ENCODE measurements at regions not wholly inside any gene's neighbourhood (a gene's known extent, or its start where the extent isn't known, plus 50 kb on each side); places are given as distances from the start of the nearest gene placed in this dataset.

DNA sequence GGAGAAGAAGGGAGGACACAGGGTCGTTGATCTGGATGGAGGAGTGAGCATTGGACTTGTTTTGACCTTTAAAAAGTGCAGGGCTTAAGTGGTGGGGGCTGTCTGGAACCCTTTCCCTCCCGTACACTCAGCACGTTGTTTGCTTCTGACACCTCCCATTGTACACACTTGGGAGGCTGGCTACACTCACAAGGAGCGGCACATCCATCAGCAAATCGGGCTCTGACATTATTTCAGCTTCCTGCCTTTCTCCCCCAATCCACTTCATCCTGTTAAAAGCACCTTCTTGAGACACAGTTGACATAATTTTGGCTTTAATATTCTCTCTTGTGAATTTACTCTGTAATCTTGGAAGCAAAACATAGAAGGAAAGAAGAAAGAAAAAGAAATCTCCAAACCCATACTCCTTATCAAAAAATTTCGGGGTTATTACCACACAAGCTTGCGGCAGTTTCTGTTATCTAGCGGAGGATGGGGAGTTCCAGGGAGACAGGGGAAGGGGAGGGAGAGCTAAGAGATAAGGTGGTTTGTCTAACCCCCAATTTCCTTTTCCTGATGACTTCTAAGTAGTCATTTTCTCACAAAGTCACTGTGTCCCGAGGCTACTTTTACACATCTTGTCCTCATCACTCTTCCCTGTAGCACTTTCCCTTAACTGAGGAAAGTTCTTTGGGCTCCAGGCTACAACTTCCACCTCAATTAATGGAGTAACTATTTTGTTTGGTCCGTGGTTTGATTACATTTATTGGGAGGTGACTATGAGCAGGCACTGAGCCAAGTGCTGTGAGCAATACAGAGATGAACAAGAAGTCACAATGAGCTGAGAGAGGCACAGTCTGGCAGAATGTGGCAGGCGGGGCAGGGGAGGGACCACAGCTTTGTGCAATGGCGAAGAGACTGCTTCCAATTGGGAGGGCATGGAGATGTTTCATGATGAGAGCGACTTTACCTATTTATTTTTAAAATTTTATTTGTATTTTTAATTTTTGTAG, 240.1 kb upstream of the MEX3C start:
- Histone ChIP-seq H2AFZ (ENCODE audit: control insufficient read depth, low read depth, low read length) (no peak overlapping the region), H3K4me2 (ENCODE audit: control insufficient read depth, insufficient read depth) (no peak overlapping the region), H3K9me3 (replicated peaks; ENCODE audit: control insufficient read depth, insufficient read depth, low read length) (no peaks in the 10 kb centered on the region), H3K27ac (ENCODE audit: control insufficient read depth, insufficient read depth) (no peak overlapping the region), H3K27me3 (replicated peaks in 1 of 2; ENCODE audit: control insufficient read depth in 2 of 2, insufficient read depth in 2 of 2, low read length in 1 of 2) (0 out of 4 replicates have a peak, but pooled peaks cover 0 to 6% of the 10 kb centered on the region in 2 experiments), H3K79me2 (ENCODE audit: control insufficient read depth, insufficient read depth, low read length) (no peaks in the 10 kb centered on the region), H4K20me1 (ENCODE audit: control insufficient read depth, insufficient read depth) (no peaks in the 10 kb centered on the region), H3K4me3 (no peak overlapping the region), H3K36me3 (ENCODE audit: control insufficient read depth in 2 of 2, insufficient read depth in 2 of 2, low read length in 1 of 2) (no peaks in the 10 kb centered on the region), H3K9ac (ENCODE audit: control insufficient read depth, insufficient read depth, low read length) (no peak overlapping the region), H3K4me1 (ENCODE audit: control insufficient read depth, insufficient read depth, low read length) (no peaks in the 10 kb centered on the region)
- RAD21 ChIA-PET (ENCODE audit: unreplicated experiment) = no interaction called here
- peak; percentile 64 for FAIRE-seq
- BruUV-seq (replicated peaks) = no TSS peak
- in situ Hi-C loops (cut with MboI) (no loop called here), intact Hi-C loops (cut with micrococcal nuclease; ENCODE audit: unreplicated experiment) (no loop called here)
- SMC1A ChIA-PET (ENCODE audit: uncharacterized antibody, unreplicated experiment) = interaction anchor here (1.5 kb wide), 1 partner anchor 10 kb away, joined by 5 read pairs; no protein-coding TSS in a partner anchor
- CTCF ChIA-PET = no interaction called here
- ATAC-seq = no peak
- no peak for DNase-seq (ENCODE audit: low read depth, low spot score)
- TF ChIP-seq BHLHE40 (IDR thresholded peaks at IDR 0.05; ENCODE audit: borderline replicate concordance in 1 of 2, low read depth in 2 of 2, low read length in 1 of 2) = no peak
- no peak for TF ChIP-seq POLR2AphosphoS5 (IDR thresholded peaks at IDR 0.05; ENCODE audit: low read length)
- TF ChIP-seq SMARCA5 (IDR thresholded peaks at IDR 0.05) = no peak
- TF ChIP-seq FOXM1 (IDR thresholded peaks at IDR 0.05; ENCODE audit: low read depth, low read length) = no peak
- no peak for TF ChIP-seq MEF2A (IDR thresholded peaks at IDR 0.05; ENCODE audit: insufficient read depth, low read depth, low read length)
- TF ChIP-seq RELA (IDR thresholded peaks at IDR 0.05; ENCODE audit: borderline replicate concordance, partially characterized antibody) = no peak
- no peak for TF ChIP-seq SMC3 (IDR thresholded peaks at IDR 0.05; ENCODE audit: borderline replicate concordance, low read length)
- TF ChIP-seq, protein P1, sequence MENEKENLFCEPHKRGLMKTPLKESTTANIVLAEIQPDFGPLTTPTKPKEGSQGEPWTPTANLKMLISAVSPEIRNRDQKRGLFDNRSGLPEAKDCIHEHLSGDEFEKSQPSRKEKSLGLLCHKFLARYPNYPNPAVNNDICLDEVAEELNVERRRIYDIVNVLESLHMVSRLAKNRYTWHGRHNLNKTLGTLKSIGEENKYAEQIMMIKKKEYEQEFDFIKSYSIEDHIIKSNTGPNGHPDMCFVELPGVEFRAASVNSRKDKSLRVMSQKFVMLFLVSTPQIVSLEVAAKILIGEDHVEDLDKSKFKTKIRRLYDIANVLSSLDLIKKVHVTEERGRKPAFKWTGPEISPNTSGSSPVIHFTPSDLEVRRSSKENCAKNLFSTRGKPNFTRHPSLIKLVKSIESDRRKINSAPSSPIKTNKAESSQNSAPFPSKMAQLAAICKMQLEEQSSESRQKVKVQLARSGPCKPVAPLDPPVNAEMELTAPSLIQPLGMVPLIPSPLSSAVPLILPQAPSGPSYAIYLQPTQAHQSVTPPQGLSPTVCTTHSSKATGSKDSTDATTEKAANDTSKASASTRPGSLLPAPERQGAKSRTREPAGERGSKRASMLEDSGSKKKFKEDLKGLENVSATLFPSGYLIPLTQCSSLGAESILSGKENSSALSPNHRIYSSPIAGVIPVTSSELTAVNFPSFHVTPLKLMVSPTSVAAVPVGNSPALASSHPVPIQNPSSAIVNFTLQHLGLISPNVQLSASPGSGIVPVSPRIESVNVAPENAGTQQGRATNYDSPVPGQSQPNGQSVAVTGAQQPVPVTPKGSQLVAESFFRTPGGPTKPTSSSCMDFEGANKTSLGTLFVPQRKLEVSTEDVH (IDR thresholded peaks at IDR 0.05; ENCODE audit: low read depth, partially characterized antibody) = no peak
- TF ChIP-seq, protein P2, sequence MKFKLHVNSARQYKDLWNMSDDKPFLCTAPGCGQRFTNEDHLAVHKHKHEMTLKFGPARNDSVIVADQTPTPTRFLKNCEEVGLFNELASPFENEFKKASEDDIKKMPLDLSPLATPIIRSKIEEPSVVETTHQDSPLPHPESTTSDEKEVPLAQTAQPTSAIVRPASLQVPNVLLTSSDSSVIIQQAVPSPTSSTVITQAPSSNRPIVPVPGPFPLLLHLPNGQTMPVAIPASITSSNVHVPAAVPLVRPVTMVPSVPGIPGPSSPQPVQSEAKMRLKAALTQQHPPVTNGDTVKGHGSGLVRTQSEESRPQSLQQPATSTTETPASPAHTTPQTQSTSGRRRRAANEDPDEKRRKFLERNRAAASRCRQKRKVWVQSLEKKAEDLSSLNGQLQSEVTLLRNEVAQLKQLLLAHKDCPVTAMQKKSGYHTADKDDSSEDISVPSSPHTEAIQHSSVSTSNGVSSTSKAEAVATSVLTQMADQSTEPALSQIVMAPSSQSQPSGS (IDR thresholded peaks at IDR 0.05; ENCODE audit: low read length) = no peak
- TF ChIP-seq NR2C2 (IDR thresholded peaks at IDR 0.05; ENCODE audit: borderline replicate concordance, control insufficient read depth, insufficient read length, low read depth) = no peak
- TF ChIP-seq RB1 (IDR thresholded peaks at IDR 0.05; ENCODE audit: borderline replicate concordance) = no peak
- TF ChIP-seq, protein P3, sequence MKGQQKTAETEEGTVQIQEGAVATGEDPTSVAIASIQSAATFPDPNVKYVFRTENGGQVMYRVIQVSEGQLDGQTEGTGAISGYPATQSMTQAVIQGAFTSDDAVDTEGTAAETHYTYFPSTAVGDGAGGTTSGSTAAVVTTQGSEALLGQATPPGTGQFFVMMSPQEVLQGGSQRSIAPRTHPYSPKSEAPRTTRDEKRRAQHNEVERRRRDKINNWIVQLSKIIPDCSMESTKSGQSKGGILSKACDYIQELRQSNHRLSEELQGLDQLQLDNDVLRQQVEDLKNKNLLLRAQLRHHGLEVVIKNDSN (IDR thresholded peaks at IDR 0.05; ENCODE audit: borderline replicate concordance, extremely low read length, insufficient read depth, low read depth, low read length) = no peak
- TF ChIP-seq, protein P4, sequence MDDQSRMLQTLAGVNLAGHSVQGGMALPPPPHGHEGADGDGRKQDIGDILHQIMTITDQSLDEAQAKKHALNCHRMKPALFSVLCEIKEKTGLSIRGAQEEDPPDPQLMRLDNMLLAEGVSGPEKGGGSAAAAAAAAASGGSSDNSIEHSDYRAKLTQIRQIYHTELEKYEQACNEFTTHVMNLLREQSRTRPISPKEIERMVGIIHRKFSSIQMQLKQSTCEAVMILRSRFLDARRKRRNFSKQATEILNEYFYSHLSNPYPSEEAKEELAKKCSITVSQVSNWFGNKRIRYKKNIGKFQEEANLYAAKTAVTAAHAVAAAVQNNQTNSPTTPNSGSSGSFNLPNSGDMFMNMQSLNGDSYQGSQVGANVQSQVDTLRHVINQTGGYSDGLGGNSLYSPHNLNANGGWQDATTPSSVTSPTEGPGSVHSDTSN (IDR thresholded peaks at IDR 0.05; ENCODE audit: insufficient replicate concordance, low read depth, low read length) = no peak
- POLR2A ChIA-PET = interaction anchor here (0.6 kb wide), 1 partner anchor 9 kb away, joined by 4 read pairs; no protein-coding TSS in a partner anchor
- WGBS (ENCODE audit: insufficient coverage, insufficient replicate concordance, low lambda C conversion rate, missing lambda C conversion rate) = 15% methylated on average over 12 of the region's 13 CpGs

Data from GM12878 (cell line).